ENCODE measurements at regions not wholly inside any gene's neighbourhood (a gene's known extent, or its start where the extent isn't known, plus 50 kb on each side); places are given as distances from the start of the nearest gene placed in this dataset.

DNA sequence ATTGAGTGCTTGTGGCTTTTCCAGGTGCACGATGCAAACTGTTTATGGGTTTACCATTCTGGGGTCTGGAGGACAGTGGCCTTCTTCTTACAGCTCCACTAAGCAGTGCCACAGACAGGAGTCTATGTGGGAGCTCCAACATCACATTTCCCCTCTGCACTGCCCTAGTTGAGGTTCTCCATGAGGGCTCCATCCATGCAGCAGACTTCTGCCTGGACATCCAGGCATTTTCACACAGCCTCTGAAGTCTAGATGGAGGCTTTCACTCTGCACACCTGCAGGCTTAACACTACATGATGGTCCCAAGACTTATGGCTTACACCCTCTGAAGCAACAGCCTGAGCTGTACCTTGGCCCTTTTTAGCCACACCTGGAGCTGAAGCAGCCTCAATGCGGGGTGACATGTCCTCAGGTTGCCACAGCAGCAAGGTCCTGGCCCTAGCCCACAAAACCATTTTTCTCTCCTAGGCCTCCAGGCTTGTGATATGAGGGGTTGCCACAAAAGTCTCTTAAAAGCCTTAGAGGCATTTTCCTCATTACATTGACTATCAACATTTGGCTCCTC lies 552.2 kb downstream of the TFAP2A start:
- Mint-ChIP-seq H3K9me3 (peaks cover 11 to 46% (median 29%) of the 10 kb centered on the region in 3 donors), H3K27ac (no peak overlapping the region), H3K36me3 (no peaks in the 10 kb centered on the region), H3K4me1 (no peaks in the 10 kb centered on the region), H3K4me3 (no peak overlapping the region), H3K27me3 (no peaks in the 10 kb centered on the region)
- Histone ChIP-seq H3K9me3 (peaks cover 2% of the 10 kb centered on the region), H3K27me3 (replicated peaks in 1 of 2; ENCODE audit: control insufficient read depth in 2 of 2, extremely low read depth in 1 of 2, insufficient read depth in 2 of 2, low read length in 1 of 2) (no peaks in the 10 kb centered on the region), H3K27ac (ENCODE audit: low read length) (no peak overlapping the region), H3K4me3 (ENCODE audit: control insufficient read depth in 1 of 2, extremely low read depth in 1 of 2, low read length in 1 of 2) (no peak overlapping the region), H3K36me3 (ENCODE audit: control insufficient read depth in 2 of 2, extremely low read depth in 1 of 2, insufficient read depth in 1 of 2, low read length in 1 of 2) (no peaks in the 10 kb centered on the region), H3K4me1 (ENCODE audit: control insufficient read depth in 1 of 2, extremely low read depth in 1 of 2, insufficient read depth in 2 of 2, low read length in 2 of 2) (no peaks in the 10 kb centered on the region)
- POLR2A ChIA-PET = no interaction called here
- DNase-seq = no peak
- no peak for ATAC-seq (replicated peaks in 1 of 4)
- 86% methylated on average over 1 of the region's 2 CpGs for WGBS (ENCODE audit: insufficient coverage)
- CTCF ChIA-PET = no interaction called here

DNA sequence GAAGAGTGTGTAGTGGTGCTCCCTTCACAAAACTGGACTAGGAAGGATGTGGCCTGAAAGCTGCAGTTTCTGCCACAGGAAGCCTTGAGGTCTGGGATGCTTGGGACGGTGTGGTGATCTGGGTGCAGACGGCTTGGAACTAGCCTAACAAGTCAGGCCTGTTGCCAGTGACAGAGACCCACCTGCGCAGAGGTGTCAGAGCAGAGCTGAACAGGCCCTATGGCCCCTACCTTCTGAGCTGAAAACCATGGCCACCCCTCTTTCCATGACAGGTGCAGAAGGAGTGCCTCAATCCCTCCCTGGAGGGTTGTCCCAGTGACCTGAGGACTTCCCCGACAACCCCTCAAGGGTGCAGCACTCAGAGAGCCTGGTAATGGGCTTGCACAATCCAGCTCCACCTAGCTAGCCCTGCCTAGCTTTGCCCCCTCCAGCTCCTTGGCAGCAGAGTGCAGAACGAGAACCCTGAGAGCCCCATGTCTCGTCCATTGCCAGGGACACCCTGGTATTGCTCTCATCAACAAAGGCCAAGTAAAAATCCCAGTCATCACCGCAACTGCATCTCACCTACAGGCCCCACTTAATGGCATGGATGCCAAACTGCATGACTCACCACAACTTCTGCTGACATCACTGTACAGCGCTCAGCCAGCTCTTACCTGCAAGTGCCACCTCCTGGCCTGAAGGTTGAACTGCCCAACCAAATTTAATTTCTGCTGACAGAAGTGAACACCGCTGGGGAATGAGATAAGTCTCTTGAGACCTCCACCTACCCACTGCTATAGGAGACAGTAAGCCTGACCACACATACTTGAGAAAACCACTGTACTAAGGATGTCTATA lies 563.1 kb downstream of the TFAP2A start:
- Histone ChIP-seq H3K27ac (ENCODE audit: low read length) (no peak overlapping the region), H3K36me3 (ENCODE audit: control insufficient read depth in 2 of 2, extremely low read depth in 1 of 2, insufficient read depth in 1 of 2, low read length in 1 of 2) (no peaks in the 10 kb centered on the region), H3K27me3 (replicated peaks in 1 of 2; ENCODE audit: control insufficient read depth in 2 of 2, extremely low read depth in 1 of 2, insufficient read depth in 2 of 2, low read length in 1 of 2) (no peaks in the 10 kb centered on the region), H3K4me1 (ENCODE audit: control insufficient read depth in 1 of 2, extremely low read depth in 1 of 2, insufficient read depth in 2 of 2, low read length in 2 of 2) (no peaks in the 10 kb centered on the region), H3K9me3 (no peaks in the 10 kb centered on the region), H3K4me3 (ENCODE audit: control insufficient read depth in 1 of 2, extremely low read depth in 1 of 2, low read length in 1 of 2) (no peak overlapping the region)
- Mint-ChIP-seq H3K36me3 (no peaks in the 10 kb centered on the region), H3K27ac (no peak overlapping the region), H3K9me3 (peaks cover 27 to 58% (median 34%) of the 10 kb centered on the region in 3 donors), H3K4me1 (no peaks in the 10 kb centered on the region), H3K27me3 (no peaks in the 10 kb centered on the region), H3K4me3 (no peak overlapping the region)
- DNase-seq (no peak), ATAC-seq (replicated peaks in 1 of 4) (no peak)
- ChIA-PET CTCF (no interaction called here), POLR2A (no interaction called here)
- 71% methylated on average over 9 of the region's 9 CpGs for WGBS (ENCODE audit: insufficient coverage)

DNA sequence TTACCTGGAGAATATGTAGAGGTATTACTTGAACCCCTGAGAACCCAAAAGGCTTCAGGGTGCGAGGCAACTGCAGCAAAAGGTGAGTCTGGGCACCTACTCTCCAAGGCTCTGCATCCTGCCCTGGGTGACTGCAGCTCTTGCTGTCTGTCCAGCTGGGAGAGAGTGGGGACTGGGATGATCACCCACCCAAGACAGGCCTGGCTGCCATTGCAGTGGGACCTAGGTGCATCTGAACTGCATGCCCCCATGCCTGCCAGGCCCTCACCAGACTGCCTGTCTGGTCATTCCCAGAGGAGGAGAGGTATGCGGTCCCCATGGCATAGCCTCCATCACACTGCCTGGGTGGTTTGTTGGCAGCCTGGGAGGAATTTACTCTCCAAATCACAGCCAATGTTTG lies 563.9 kb downstream of the TFAP2A start:
- POLR2A ChIA-PET = no interaction called here
- no peaks in the 10 kb centered on the region for H3K36me3 ChIP-seq (ENCODE audit: control insufficient read depth in 2 of 2, extremely low read depth in 1 of 2, insufficient read depth in 1 of 2, low read length in 1 of 2)
- 0% methylated on average over 1 of the region's 2 CpGs for WGBS (ENCODE audit: insufficient coverage)
- no peaks in the 10 kb centered on the region for H3K9me3 ChIP-seq
- no peak overlapping the region for H3K4me3 Mint-ChIP-seq
- H3K4me3 ChIP-seq (ENCODE audit: control insufficient read depth in 1 of 2, extremely low read depth in 1 of 2, low read length in 1 of 2) = no peak overlapping the region
- no peaks in the 10 kb centered on the region for H3K36me3 Mint-ChIP-seq
- H3K27me3 ChIP-seq (replicated peaks in 1 of 2; ENCODE audit: control insufficient read depth in 2 of 2, extremely low read depth in 1 of 2, insufficient read depth in 2 of 2, low read length in 1 of 2) = no peaks in the 10 kb centered on the region
- no peaks in the 10 kb centered on the region for H3K4me1 Mint-ChIP-seq
- CTCF ChIA-PET = no interaction called here
- peaks cover 27 to 59% (median 35%) of the 10 kb centered on the region in 3 donors for H3K9me3 Mint-ChIP-seq
- no peak overlapping the region for H3K27ac ChIP-seq (ENCODE audit: low read length)
- H3K4me1 ChIP-seq (ENCODE audit: control insufficient read depth in 1 of 2, extremely low read depth in 1 of 2, insufficient read depth in 2 of 2, low read length in 2 of 2) = no peaks in the 10 kb centered on the region
- H3K27me3 Mint-ChIP-seq = no peaks in the 10 kb centered on the region
- ATAC-seq (replicated peaks in 1 of 4) (no peak), DNase-seq (no peak)
- no peak overlapping the region for H3K27ac Mint-ChIP-seq

DNA sequence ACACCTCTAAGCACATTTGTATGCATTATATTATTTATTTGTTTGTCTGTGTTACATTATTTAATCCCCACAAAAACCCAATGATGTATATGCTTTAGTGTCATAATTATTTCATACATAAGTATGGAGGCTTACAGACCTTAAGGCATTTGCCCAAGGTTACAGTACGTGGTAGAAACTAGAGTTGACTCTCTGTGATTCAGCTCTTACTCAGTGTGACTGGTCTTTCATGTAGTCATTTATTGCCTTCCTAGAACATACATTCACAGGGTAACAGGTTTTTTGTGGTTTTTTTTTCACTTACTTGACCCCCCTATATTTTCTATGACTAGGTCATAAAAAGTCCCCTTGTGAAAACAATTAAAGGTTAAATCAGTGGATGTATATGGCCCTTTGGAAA lies 566.8 kb downstream of the TFAP2A start:
- Histone ChIP-seq H3K27me3 (replicated peaks in 1 of 2; ENCODE audit: control insufficient read depth in 2 of 2, extremely low read depth in 1 of 2, insufficient read depth in 2 of 2, low read length in 1 of 2) (no peaks in the 10 kb centered on the region), H3K4me3 (ENCODE audit: control insufficient read depth in 1 of 2, extremely low read depth in 1 of 2, low read length in 1 of 2) (no peak overlapping the region), H3K4me1 (ENCODE audit: control insufficient read depth in 1 of 2, extremely low read depth in 1 of 2, insufficient read depth in 2 of 2, low read length in 2 of 2) (no peaks in the 10 kb centered on the region), H3K9me3 (no peaks in the 10 kb centered on the region), H3K27ac (ENCODE audit: low read length) (no peak overlapping the region), H3K36me3 (ENCODE audit: control insufficient read depth in 2 of 2, extremely low read depth in 1 of 2, insufficient read depth in 1 of 2, low read length in 1 of 2) (no peaks in the 10 kb centered on the region)
- ATAC-seq (replicated peaks in 1 of 4) = no peak
- no peak for DNase-seq
- 50% methylated on average over 1 of the region's 1 CpG for WGBS (ENCODE audit: insufficient coverage)
- Mint-ChIP-seq H3K9me3 (peaks cover 15 to 40% (median 25%) of the 10 kb centered on the region in 3 donors), H3K36me3 (no peaks in the 10 kb centered on the region), H3K4me3 (no peak overlapping the region), H3K27me3 (no peaks in the 10 kb centered on the region), H3K4me1 (no peaks in the 10 kb centered on the region), H3K27ac (no peak overlapping the region)
- POLR2A ChIA-PET = no interaction called here
- CTCF ChIA-PET = no interaction called here

DNA sequence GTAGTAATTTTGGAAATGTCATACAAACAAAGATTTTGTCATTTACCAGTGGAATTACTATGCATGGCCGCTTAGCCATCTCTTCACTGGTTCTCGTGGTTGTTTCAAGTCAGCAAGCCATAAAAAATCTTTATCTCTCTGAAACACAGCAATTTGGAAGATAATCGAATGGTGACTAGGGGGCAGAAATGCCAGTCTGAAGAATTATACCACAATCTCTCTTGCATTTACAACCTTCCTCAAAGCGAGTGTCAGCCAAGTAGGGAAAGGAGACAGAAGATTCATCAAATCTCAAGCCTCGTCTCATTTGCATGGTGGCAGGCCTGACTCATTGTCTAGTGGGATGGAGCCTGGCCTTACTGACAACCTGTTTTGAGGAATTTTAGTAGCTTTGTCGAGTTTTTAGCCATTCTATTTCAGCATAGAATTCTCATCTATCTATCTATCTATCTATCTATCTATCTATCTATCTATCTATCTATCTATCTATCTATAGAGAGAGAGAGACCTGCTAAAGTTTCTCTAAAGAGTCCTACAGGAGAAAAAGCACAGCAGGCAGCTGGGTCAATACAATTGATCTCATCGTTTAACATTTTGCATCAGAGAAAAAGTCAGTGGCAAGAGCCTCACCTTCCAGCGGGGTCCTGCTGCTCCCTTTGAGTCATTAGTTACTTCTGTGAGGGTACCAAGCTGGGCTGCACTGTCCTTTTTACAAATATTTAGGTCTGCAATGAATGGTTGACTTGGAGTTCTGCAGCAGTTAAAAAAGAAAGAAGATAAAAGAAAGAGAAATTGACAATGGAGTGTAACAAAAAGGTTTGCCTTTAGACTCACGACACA lies 572.8 kb downstream of the TFAP2A start:
- Histone ChIP-seq H3K27ac (ENCODE audit: low read length) (no peak overlapping the region), H3K9me3 (no peaks in the 10 kb centered on the region), H3K27me3 (replicated peaks in 1 of 2; ENCODE audit: control insufficient read depth in 2 of 2, extremely low read depth in 1 of 2, insufficient read depth in 2 of 2, low read length in 1 of 2) (no peaks in the 10 kb centered on the region), H3K36me3 (ENCODE audit: control insufficient read depth in 2 of 2, extremely low read depth in 1 of 2, insufficient read depth in 1 of 2, low read length in 1 of 2) (no peaks in the 10 kb centered on the region), H3K4me3 (ENCODE audit: control insufficient read depth in 1 of 2, extremely low read depth in 1 of 2, low read length in 1 of 2) (no peak overlapping the region), H3K4me1 (ENCODE audit: control insufficient read depth in 1 of 2, extremely low read depth in 1 of 2, insufficient read depth in 2 of 2, low read length in 2 of 2) (no peaks in the 10 kb centered on the region)
- WGBS (ENCODE audit: insufficient coverage) = no CpG with 5 or more reads among the region's 9 CpGs
- ChIA-PET CTCF (interaction anchor here in 1 of 2 donors (0.6 kb wide), 1 partner anchor 18 kb away, joined by 3 read pairs; no protein-coding TSS in a partner anchor), POLR2A (no interaction called here)
- no peak for DNase-seq
- H3K4me3 Mint-ChIP-seq = no peak overlapping the region
- no peak overlapping the region for H3K27ac Mint-ChIP-seq
- H3K9me3 Mint-ChIP-seq = peaks cover 3 to 16% (median 13%) of the 10 kb centered on the region in 3 donors
- ATAC-seq (replicated peaks in 1 of 4) = no peak
- H3K27me3 Mint-ChIP-seq = no peaks in the 10 kb centered on the region
- no peaks in the 10 kb centered on the region for H3K4me1 Mint-ChIP-seq
- no peaks in the 10 kb centered on the region for H3K36me3 Mint-ChIP-seq

DNA sequence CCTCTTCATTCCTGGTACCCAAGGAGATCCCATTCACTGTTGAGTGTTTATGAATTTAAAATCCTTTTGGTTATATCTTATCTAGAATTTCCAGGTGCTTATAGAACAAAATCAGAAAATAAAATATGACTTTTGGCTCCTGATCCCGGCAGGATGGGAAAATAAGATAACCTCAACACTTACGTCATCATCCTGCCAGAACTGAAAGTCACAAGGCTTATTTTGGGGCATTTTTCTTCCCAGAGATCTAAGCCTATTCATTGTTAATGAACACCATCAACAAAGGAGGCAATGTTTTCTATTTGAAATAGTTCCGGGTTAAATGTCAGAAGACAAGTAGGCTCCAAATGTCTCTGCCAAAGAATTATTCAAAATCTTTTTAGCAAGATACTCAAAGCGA lies 580.6 kb downstream of the TFAP2A start:
- Histone ChIP-seq H3K27ac (ENCODE audit: low read length) (no peak overlapping the region), H3K27me3 (replicated peaks in 1 of 2; ENCODE audit: control insufficient read depth in 2 of 2, extremely low read depth in 1 of 2, insufficient read depth in 2 of 2, low read length in 1 of 2) (no peaks in the 10 kb centered on the region), H3K36me3 (ENCODE audit: control insufficient read depth in 2 of 2, extremely low read depth in 1 of 2, insufficient read depth in 1 of 2, low read length in 1 of 2) (no peaks in the 10 kb centered on the region), H3K9me3 (peaks cover 2% of the 10 kb centered on the region), H3K4me3 (ENCODE audit: control insufficient read depth in 1 of 2, extremely low read depth in 1 of 2, low read length in 1 of 2) (no peak overlapping the region), H3K4me1 (ENCODE audit: control insufficient read depth in 1 of 2, extremely low read depth in 1 of 2, insufficient read depth in 2 of 2, low read length in 2 of 2) (no peaks in the 10 kb centered on the region)
- DNase-seq (no peak), ATAC-seq (replicated peaks in 1 of 4) (no peak)
- Mint-ChIP-seq H3K4me1 (no peaks in the 10 kb centered on the region), H3K36me3 (no peaks in the 10 kb centered on the region), H3K27ac (no peak overlapping the region), H3K9me3 (peaks cover 2 to 21% (median 13%) of the 10 kb centered on the region in 3 donors), H3K27me3 (no peaks in the 10 kb centered on the region), H3K4me3 (no peak overlapping the region)
- ChIA-PET CTCF (no interaction called here), POLR2A (no interaction called here)
- WGBS (ENCODE audit: insufficient coverage) = no CpG with 5 or more reads among the region's 4 CpGs
